Muscle of leg (tissue), 3 donors: ENCODE measurements at regions not wholly inside any gene's neighbourhood (a gene's known extent, or its start where the extent isn't known, plus 50 kb on each side); places are given as distances from the start of the nearest gene placed in this dataset.

Source experiments
- DNase-seq: peaks from one replicate; pipeline ENCODE4 v3.0.0; 2013
- H3K27ac ChIP-seq: one replicate; pipeline ENCODE4 v1.5.1; 2013; ENCODE audit warnings: mild to moderate bottlenecking, low read length, control low read depth
- H3K27me3 ChIP-seq: one replicate; pipeline ENCODE4 v1.6.1; 2013; ENCODE audit warnings: low read length; ENCODE audit not compliant: control insufficient read depth, insufficient read depth
- H3K36me3 ChIP-seq: one replicate; pipeline ENCODE4 v1.6.1; 2013; ENCODE audit warnings: low read length; ENCODE audit not compliant: control insufficient read depth, insufficient read depth
- H3K4me1 ChIP-seq: one replicate; pipeline ENCODE4 v1.6.1; 2013; ENCODE audit warnings: low read length; ENCODE audit not compliant: control insufficient read depth, insufficient read depth
- H3K4me3 ChIP-seq: one replicate; pipeline ENCODE4 v1.5.1; 2013; ENCODE audit warnings: low read length, control low read depth
- H3K9me3 ChIP-seq: replicated peaks from 2 replicates; pipeline ENCODE4 v1.6.1; 2013; ENCODE audit warnings: low read depth, low read length; ENCODE audit not compliant: control insufficient read depth
- WGBS: methylation state at CpG from one replicate; pipeline ENCODE4 v1.1.5; 2013; ENCODE audit warnings: missing lambda C conversion rate; ENCODE audit not compliant: insufficient coverage; 5-methylcytosine and 5-hydroxymethylcytosine counted together

DNA sequence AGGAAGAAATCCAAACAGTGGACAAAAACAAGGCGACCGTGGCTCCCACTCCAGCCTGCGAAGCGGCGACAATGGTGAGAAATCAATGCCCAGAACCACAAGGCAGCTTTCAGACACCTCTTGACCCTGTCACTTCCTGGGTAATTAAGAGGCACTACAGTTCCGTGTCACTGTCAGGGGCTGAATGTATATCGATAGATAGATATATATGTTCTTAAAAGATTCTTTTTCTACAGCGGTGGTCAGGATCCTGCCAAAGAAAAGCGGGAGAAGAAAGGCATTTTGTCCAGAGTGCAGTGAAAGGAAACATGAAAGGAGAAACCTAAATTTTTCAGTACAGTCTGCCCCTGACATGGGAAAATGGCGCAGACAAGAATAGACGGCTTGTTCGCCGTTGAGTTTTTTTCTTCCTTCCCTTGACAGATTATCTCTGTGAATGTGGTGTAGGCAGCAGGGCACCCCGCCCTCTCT, 56.2 kb upstream of the HES1 start:
- no peak overlapping the region for H3K4me3 ChIP-seq
- H3K36me3 ChIP-seq, result no peaks in the 10 kb centered on the region
- peaks cover 10% of the 10 kb centered on the region for H3K27me3 ChIP-seq
- no peaks in the 10 kb centered on the region for H3K9me3 ChIP-seq
- H3K4me1 ChIP-seq, result peaks cover 68% of the 10 kb centered on the region
- DNase-seq, result no peak
- no peak overlapping the region for H3K27ac ChIP-seq
- WGBS, result 84% methylated on average over 11 of the region's 14 CpGs

- WGBS, result 49% methylated on average over 5 of the region's 7 CpGs
- Histone ChIP-seq H3K9me3 (no peaks in the 10 kb centered on the region), H3K27me3 (peaks cover 10% of the 10 kb centered on the region), H3K4me3 (no peak overlapping the region), H3K36me3 (no peaks in the 10 kb centered on the region), H3K27ac (no peak overlapping the region), H3K4me1 (peaks cover 70% of the 10 kb centered on the region)
- peak; percentile 64 for DNase-seq
Observed at GRCh38 chr3:194080436-194080835, 55.5 kb upstream of the HES1 start.

DNA sequence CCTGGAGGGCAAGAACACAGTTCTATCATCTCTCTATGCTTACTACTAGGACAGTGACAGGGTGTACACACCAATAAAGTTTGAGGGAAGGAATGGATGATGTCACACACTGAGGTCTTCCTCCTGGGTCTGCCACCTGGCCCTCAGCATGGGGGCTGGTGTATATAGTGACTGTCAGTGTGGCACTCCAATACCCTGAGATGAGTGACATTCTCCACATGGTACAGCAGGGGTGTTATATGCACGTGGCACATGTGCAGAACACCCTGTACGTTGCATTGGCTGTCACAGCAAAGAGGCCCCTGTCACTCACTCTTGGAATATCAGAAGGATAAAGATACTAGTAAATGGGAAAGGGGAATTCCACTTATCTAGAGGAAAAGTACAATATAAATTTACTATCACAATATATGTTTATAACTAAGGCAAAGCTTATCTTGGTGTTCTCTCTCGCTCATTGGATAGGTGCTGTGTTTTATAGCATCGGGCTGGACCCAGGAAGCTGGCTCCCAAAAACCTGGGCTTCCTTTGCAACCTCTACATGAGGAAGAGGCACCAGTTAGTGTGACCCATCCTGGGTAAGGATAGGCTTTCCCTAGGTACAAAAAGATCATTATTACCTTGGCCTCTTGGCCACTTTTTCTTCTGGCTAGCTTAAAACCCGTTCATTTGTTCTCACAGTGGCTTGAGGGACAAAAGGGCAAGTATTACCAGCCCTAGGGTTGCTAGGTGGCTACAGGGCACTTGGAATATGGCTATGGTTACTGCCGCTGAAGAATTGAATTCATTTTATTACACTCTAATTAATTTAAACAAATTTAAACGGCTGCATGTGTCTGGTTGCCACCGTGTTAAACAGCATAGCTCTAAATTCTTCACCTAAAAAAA, 54.8 kb upstream of the HES1 start:
- WGBS, result 89% methylated on average over 5 of the region's 8 CpGs

DNA sequence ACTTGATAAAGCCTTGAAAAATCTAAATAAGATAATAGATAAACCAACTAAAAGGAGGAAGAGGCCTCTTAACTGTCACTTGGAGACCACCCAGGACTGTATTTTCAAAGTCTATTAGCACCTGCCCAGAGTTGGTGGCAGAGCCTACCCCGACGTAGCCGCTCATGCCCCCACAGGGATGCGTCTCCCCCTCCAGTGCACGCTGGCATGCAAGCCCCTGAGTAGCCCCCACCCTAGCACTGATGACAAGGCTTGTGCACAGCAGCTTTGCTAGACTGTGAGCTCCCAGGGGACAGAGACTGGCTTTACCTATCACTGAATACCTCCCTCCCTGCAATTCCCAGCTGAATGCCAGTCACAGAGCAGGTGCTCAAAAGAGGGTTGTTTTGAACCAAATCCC, 54.1 kb upstream of the HES1 start:
- DNase-seq, result no peak
- no peak overlapping the region for H3K27ac ChIP-seq
- peaks cover 12% of the 10 kb centered on the region for H3K27me3 ChIP-seq
- H3K36me3 ChIP-seq, result no peaks in the 10 kb centered on the region
- peaks cover 77% of the 10 kb centered on the region for H3K4me1 ChIP-seq
- H3K9me3 ChIP-seq, result no peaks in the 10 kb centered on the region
- no peak overlapping the region for H3K4me3 ChIP-seq
- WGBS, result 87% methylated on average over 5 of the region's 5 CpGs

More for the DNA sequence above, 54.8 kb upstream of the HES1 start:
- H3K4me3 ChIP-seq, result no peak overlapping the region
- H3K27me3 ChIP-seq, result peaks cover 10% of the 10 kb centered on the region
- peaks cover 73% of the 10 kb centered on the region for H3K4me1 ChIP-seq
- no peaks in the 10 kb centered on the region for H3K36me3 ChIP-seq
- DNase-seq, result peak; percentile 46
- H3K9me3 ChIP-seq, result no peaks in the 10 kb centered on the region
- no peak overlapping the region for H3K27ac ChIP-seq

- WGBS, result 29% methylated on average over 14 of the region's 18 CpGs
- DNase-seq, result peak; percentile 96
- peak overlapping the region; percentile 89 for H3K27ac ChIP-seq
- H3K36me3 ChIP-seq, result no peaks in the 10 kb centered on the region
- H3K27me3 ChIP-seq, result peaks cover 14% of the 10 kb centered on the region
- no peak overlapping the region for H3K4me3 ChIP-seq
- no peaks in the 10 kb centered on the region for H3K9me3 ChIP-seq
- H3K4me1 ChIP-seq, result peaks cover 81% of the 10 kb centered on the region
Observed at GRCh38 chr3:194082743-194083636, 53.0 kb upstream of the HES1 start.

- DNase-seq, result peak; percentile 39
Observed at GRCh38 chr3:194083637-194084224, 52.2 kb upstream of the HES1 start.

DNA sequence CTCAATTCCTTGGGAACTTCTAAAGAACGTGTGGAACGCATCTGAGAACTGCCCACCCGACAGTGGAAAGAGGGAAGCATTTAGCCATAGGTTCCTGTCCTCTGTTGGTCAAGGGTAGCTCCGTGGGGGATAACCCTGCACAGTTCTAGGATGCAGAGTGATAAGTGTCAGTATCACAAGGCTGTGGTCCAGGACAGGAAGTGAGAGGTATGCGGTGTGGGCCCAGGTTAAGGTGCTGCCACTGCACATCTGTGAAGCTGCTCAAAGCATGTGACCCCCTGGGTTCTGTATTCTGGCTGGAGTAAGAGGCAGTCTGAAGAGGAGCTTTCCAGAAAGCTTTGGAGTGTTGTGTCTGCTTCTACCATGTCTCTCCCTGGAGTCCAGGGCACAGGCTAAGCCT, 51.7 kb upstream of the HES1 start:
- Histone ChIP-seq H3K27ac (no peak overlapping the region), H3K4me3 (no peak overlapping the region), H3K36me3 (no peaks in the 10 kb centered on the region), H3K27me3 (peaks cover 17% of the 10 kb centered on the region), H3K9me3 (no peaks in the 10 kb centered on the region), H3K4me1 (peaks cover 86% of the 10 kb centered on the region)
- 67% methylated on average over 4 of the region's 5 CpGs for WGBS
- no peak for DNase-seq

More at GRCh38 chr3:194083637-194084224, 52.2 kb upstream of the HES1 start:
- peaks cover 17% of the 10 kb centered on the region for H3K27me3 ChIP-seq
- no peak overlapping the region for H3K4me3 ChIP-seq
- H3K36me3 ChIP-seq, result no peaks in the 10 kb centered on the region
- WGBS, result 57% methylated on average over 1 of the region's 6 CpGs
- peak overlapping the region; percentile 89 for H3K27ac ChIP-seq
- H3K9me3 ChIP-seq, result no peaks in the 10 kb centered on the region
- peaks cover 85% of the 10 kb centered on the region for H3K4me1 ChIP-seq
